ENCODE measurements at regions not wholly inside any gene's neighbourhood (a gene's known extent, or its start where the extent isn't known, plus 50 kb on each side); places are given as distances from the start of the nearest gene placed in this dataset.

DNA sequence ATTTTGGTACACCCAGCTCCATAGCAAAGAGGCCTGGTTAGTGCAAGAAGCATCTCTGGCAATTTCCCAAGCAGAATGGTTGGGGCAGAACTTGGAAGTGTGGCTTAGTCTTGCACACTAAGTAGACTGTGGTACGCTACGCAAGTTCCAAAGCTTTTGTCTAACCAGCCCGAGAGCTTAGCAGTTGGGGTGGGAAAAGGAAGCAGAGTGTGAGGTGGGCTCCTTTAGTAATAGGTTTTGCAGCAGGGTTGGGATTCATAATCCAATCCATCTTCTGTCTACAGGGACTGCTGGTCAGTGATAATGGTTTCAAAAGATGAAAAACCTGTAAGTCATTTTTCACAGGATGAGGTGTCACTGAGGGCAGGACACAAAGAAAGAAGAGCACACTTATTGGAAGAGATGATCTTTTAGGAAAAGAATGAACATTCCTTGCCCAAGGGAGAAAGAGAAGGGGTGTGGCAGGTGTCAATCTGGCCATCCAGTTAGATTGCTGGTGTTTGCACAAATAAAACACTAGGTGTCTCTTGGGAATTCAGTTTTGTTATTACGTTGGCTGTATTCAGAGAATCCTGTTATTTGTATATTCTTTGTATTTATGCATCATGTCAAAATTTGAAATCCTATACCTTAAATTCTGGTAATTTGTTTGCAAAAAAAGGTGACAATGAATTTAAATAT, 244.3 kb downstream of the GPAT3 start:
- H3K9me2 ChIP-seq (replicated peaks; ENCODE audit: insufficient read depth, low read length), result no peaks in the 10 kb centered on the region
- no peak overlapping the region for H3K4me3 ChIP-seq (ENCODE audit: insufficient read depth, low read length, poor library complexity, severe bottlenecking)
- no peak overlapping the region for H3K9ac ChIP-seq (ENCODE audit: low read length)
- H2AFZ ChIP-seq (ENCODE audit: low read depth, low read length, severe bottlenecking), result no peak overlapping the region
- no peaks in the 10 kb centered on the region for H3K79me2 ChIP-seq (ENCODE audit: insufficient read depth, low read length)
- H3K27ac ChIP-seq (ENCODE audit: low read depth, low read length), result no peak overlapping the region
- H3F3A ChIP-seq (ENCODE audit: insufficient read depth), result no peaks in the 10 kb centered on the region
- H3K4me2 ChIP-seq (ENCODE audit: low read depth, low read length, poor library complexity, severe bottlenecking), result no peak overlapping the region
- TF ChIP-seq, protein P1, sequence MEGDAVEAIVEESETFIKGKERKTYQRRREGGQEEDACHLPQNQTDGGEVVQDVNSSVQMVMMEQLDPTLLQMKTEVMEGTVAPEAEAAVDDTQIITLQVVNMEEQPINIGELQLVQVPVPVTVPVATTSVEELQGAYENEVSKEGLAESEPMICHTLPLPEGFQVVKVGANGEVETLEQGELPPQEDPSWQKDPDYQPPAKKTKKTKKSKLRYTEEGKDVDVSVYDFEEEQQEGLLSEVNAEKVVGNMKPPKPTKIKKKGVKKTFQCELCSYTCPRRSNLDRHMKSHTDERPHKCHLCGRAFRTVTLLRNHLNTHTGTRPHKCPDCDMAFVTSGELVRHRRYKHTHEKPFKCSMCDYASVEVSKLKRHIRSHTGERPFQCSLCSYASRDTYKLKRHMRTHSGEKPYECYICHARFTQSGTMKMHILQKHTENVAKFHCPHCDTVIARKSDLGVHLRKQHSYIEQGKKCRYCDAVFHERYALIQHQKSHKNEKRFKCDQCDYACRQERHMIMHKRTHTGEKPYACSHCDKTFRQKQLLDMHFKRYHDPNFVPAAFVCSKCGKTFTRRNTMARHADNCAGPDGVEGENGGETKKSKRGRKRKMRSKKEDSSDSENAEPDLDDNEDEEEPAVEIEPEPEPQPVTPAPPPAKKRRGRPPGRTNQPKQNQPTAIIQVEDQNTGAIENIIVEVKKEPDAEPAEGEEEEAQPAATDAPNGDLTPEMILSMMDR (IDR thresholded peaks at IDR 0.05; ENCODE audit: insufficient read depth, low read length, poor library complexity, severe bottlenecking), result no peak
- TF ChIP-seq EZH2phosphoT487 (conservative IDR thresholded peaks at IDR 0.05; ENCODE audit: low read length), result no peak
- H4K20me1 ChIP-seq (ENCODE audit: low read depth, low read length), result no peaks in the 10 kb centered on the region
- no peaks in the 10 kb centered on the region for H3K36me3 ChIP-seq (ENCODE audit: low read length)
- no peaks in the 10 kb centered on the region for H3K9me3 ChIP-seq (ENCODE audit: insufficient read depth, low read length)
- H3K27me3 ChIP-seq (ENCODE audit: low read length), result no peaks in the 10 kb centered on the region

DNA sequence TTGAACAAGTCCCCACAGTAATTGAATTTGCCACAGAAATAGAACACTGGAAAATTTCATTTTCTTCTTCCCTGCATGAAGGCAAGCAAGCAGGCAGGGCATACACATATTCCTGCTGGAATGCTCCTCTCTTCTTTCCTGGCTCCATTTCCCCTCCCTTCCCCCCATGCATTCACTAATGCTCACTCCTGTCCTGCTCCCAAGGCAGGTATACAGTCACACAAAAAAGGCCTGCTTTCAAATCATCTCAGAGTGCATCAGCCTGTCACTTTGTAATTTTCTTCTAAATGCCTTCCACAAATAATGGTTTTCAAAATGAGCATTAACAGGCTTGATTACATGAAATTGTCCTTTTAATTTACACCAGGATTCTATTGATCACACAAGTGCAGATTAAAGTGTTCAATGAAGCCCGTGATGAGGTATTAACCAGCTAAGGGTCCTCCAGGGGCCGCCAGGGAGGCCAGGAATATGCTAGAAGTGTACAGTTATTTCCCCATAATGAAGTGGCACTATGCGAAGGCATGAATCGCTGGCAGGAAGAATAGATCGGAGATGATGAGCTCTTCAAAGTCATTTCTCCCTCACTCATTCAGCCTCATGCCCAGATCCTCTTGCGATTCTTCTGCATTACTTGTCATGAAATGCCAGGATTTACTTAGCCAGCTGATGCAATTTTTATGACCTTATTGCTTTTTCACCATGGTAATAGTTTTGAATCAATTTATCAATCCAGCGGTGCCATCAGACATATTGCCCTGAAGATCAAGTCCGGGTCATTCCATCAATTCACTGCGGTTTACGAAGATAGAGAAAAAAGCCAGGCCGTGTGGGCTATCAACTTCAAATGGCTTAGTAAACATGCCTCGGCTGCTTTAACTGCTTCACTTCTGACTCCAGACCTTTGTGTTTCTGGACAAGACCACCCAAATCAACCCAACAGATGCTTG, 243.5 kb downstream of the GPAT3 start:
- H3K27ac ChIP-seq (ENCODE audit: low read depth, low read length), result no peak overlapping the region
- TF ChIP-seq, protein P1 (IDR thresholded peaks at IDR 0.05; ENCODE audit: insufficient read depth, low read length, poor library complexity, severe bottlenecking), result no peak
- TF ChIP-seq EZH2phosphoT487 (conservative IDR thresholded peaks at IDR 0.05; ENCODE audit: low read length), result no peak
- no peak overlapping the region for H3K9ac ChIP-seq (ENCODE audit: low read length)

GRCh38 chr4:83772685-83773084, 236.8 kb downstream of the GPAT3 start:
- Histone ChIP-seq H2AFZ (ENCODE audit: low read depth, low read length, severe bottlenecking) (no peak overlapping the region), H3K9ac (ENCODE audit: low read length) (no peak overlapping the region), H3K27ac (ENCODE audit: low read depth, low read length) (no peak overlapping the region), H3K4me3 (ENCODE audit: insufficient read depth, low read length, poor library complexity, severe bottlenecking) (no peak overlapping the region), H3F3A (ENCODE audit: insufficient read depth) (no peaks in the 10 kb centered on the region), H3K79me2 (ENCODE audit: insufficient read depth, low read length) (no peaks in the 10 kb centered on the region), H3K4me2 (ENCODE audit: low read depth, low read length, poor library complexity, severe bottlenecking) (no peak overlapping the region), H3K9me2 (replicated peaks; ENCODE audit: insufficient read depth, low read length) (no peaks in the 10 kb centered on the region), H3K36me3 (ENCODE audit: low read length) (no peaks in the 10 kb centered on the region), H4K20me1 (ENCODE audit: low read depth, low read length) (no peaks in the 10 kb centered on the region), H3K9me3 (ENCODE audit: insufficient read depth, low read length) (no peaks in the 10 kb centered on the region), H3K27me3 (ENCODE audit: low read length) (no peaks in the 10 kb centered on the region)
- no peak for TF ChIP-seq EZH2phosphoT487 (conservative IDR thresholded peaks at IDR 0.05; ENCODE audit: low read length)
- TF ChIP-seq, protein P1 (IDR thresholded peaks at IDR 0.05; ENCODE audit: insufficient read depth, low read length, poor library complexity, severe bottlenecking), result no peak

More for the DNA sequence above, 243.5 kb downstream of the GPAT3 start:
- Histone ChIP-seq H3K4me3 (ENCODE audit: insufficient read depth, low read length, poor library complexity, severe bottlenecking) (no peak overlapping the region), H3F3A (ENCODE audit: insufficient read depth) (no peaks in the 10 kb centered on the region), H2AFZ (ENCODE audit: low read depth, low read length, severe bottlenecking) (no peak overlapping the region), H3K27me3 (ENCODE audit: low read length) (no peaks in the 10 kb centered on the region), H3K4me2 (ENCODE audit: low read depth, low read length, poor library complexity, severe bottlenecking) (no peak overlapping the region), H3K9me3 (ENCODE audit: insufficient read depth, low read length) (no peaks in the 10 kb centered on the region), H3K79me2 (ENCODE audit: insufficient read depth, low read length) (no peaks in the 10 kb centered on the region), H3K9me2 (replicated peaks; ENCODE audit: insufficient read depth, low read length) (no peaks in the 10 kb centered on the region), H3K36me3 (ENCODE audit: low read length) (no peaks in the 10 kb centered on the region), H4K20me1 (ENCODE audit: low read depth, low read length) (no peaks in the 10 kb centered on the region)

Measured in SU-DHL-6 (cell line).